Activated B cell treated with CpG ODN at 0.5 μM for 24 hours (primary cell): ENCODE measurements at regions not wholly inside any gene's neighbourhood (a gene's known extent, or its start where the extent isn't known, plus 50 kb on each side); places are given as distances from the start of the nearest gene placed in this dataset.
"Not testable (repeated sequence)": the region's sequence is repeated elsewhere in the genome, so short reads cannot be mapped to it uniquely, and the experiment has no call there.

Source experiments
- ATAC-seq: fragments of 200-7000 bp; cut with Tn5 transposase; one replicate; pipeline ENCODE4 v1.10.0; 2021; ENCODE audit warnings: low read depth, mild to moderate bottlenecking, moderate library complexity
- CTCF ChIA-PET: fragments of 350-600 bp; sonication (Branson Sonifier 250); formaldehyde crosslinking; loops from one replicate; lab custom pipeline; 2021; ENCODE audit warnings: antibody characterized with exemption; lab: Charles Lee
- POLR2A ChIA-PET: fragments of 350-600 bp; sonication (Branson Sonifier 250); formaldehyde crosslinking; loops from one replicate; lab custom pipeline; 2021; ENCODE audit warnings: antibody characterized with exemption; lab: Charles Lee
- DNase-seq: peaks from one replicate; pipeline ENCODE4 v3.0.0; 2022
- H3K27ac Mint-ChIP-seq: one replicate; pipeline ENCODE4 v1.8.0; 2020; ENCODE audit warnings: mixed read lengths
- H3K27me3 Mint-ChIP-seq: one replicate; pipeline ENCODE4 v1.8.0; 2021; ENCODE audit warnings: mixed read lengths
- H3K36me3 Mint-ChIP-seq: one replicate; pipeline ENCODE4 v1.8.0; 2021; ENCODE audit warnings: low read depth, mixed read lengths
- H3K4me1 Mint-ChIP-seq: one replicate; pipeline ENCODE4 v1.8.0; 2021; ENCODE audit warnings: mixed read lengths
- H3K4me3 Mint-ChIP-seq: one replicate; pipeline ENCODE4 v1.8.0; 2020; ENCODE audit warnings: mild to moderate bottlenecking, mixed read lengths
- H3K9me3 Mint-ChIP-seq: one replicate; pipeline ENCODE4 v1.8.0; 2020; ENCODE audit warnings: mixed read lengths
- intact Hi-C: fragments of 100-400 bp; cut with micrococcal nuclease; formaldehyde crosslinking; loops from one replicate; pipeline ENCODE4 v1.15.1; 2024
- TF ChIP-seq, protein P1 (sequence below): fragments of 200-600 bp; IDR thresholded peaks from one replicate; pipeline ENCODE4 v1.8.0; 2022; ENCODE audit warnings: antibody characterized with exemption, mild to moderate bottlenecking

DNA sequence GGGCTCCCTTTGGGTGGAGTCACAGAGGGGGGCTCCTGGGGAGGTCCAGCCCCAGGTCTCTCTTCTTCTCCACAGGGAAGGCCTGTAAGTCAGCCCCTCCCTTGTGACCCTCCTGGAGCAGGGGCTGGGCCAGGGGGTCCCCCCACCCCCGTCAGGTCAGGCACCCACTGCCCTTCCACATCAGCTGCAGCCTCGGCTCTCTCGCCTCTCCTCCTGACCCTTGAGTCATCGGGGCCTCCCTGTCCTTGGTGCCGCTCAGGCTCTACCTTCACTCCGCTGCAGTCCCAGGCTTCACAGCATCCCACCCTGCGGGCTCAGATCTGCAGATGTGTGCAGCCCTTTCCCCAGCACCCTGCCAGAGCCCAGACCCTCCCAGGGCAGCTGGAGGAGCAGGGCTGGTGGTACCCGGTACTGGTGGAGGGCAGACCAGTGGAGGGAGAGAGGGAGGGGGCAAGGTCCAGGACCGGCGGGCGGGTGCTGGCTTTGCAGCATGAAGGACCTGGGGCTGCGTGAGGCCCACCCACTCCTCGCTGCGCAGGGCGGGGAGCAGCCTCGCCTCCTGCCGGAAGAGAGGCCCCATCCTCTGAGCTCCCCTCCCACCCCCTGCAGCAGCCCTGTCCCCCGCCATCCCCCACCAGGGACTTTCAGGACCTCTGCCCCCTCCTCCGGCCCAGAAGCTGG, 117.1 kb downstream of the FAM53A start:
- Mint-ChIP-seq H3K27me3 (peaks cover 12% of the 10 kb centered on the region), H3K36me3 (no peaks in the 10 kb centered on the region), H3K4me1 (peaks cover 2% of the 10 kb centered on the region), H3K27ac (no peak overlapping the region), H3K9me3 (no peaks in the 10 kb centered on the region), H3K4me3 (no peak overlapping the region)
- TF ChIP-seq, protein P1, sequence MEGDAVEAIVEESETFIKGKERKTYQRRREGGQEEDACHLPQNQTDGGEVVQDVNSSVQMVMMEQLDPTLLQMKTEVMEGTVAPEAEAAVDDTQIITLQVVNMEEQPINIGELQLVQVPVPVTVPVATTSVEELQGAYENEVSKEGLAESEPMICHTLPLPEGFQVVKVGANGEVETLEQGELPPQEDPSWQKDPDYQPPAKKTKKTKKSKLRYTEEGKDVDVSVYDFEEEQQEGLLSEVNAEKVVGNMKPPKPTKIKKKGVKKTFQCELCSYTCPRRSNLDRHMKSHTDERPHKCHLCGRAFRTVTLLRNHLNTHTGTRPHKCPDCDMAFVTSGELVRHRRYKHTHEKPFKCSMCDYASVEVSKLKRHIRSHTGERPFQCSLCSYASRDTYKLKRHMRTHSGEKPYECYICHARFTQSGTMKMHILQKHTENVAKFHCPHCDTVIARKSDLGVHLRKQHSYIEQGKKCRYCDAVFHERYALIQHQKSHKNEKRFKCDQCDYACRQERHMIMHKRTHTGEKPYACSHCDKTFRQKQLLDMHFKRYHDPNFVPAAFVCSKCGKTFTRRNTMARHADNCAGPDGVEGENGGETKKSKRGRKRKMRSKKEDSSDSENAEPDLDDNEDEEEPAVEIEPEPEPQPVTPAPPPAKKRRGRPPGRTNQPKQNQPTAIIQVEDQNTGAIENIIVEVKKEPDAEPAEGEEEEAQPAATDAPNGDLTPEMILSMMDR = no peak
- DNase-seq = no peak
- POLR2A ChIA-PET = no interaction called here
- intact Hi-C loops = no loop called here
- CTCF ChIA-PET = no interaction called here
- no peak for ATAC-seq

DNA sequence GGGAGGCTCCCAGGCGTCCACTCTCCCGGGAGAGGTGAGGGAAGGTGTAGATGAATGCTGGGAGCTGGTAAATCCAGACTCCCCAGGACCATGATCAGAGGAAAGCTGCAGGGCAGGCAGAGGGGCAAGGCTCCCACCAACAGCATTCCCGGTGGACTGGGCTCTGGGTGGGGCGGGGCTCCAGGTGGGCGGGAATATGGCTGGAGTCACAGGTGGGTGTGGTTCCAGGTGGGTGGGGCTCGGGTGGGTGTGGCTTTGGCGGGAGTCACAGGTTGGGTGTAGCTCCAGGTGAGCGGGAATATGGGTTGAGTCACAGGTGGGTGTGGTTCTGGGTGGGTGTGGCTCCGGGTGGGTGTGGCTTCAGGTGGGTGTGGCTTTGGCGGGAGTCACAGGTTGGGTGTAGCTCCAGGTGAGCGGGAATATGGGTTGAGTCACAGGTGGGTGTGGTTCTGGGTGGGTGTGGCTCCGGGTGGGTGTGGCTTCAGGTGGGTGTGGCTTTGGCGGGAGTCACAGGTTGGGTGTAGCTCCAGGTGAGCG, 117.7 kb downstream of the FAM53A start:
- DNase-seq, CTCF ChIA-PET, intact Hi-C loops, H3K9me3 Mint-ChIP-seq, H3K27ac Mint-ChIP-seq, H3K4me1 Mint-ChIP-seq, H3K4me3 Mint-ChIP-seq, POLR2A ChIA-PET, H3K36me3 Mint-ChIP-seq: not testable (repeated sequence)
- ATAC-seq = peak; percentile 36
- H3K27me3 Mint-ChIP-seq = peaks cover 12% of the 10 kb centered on the region

DNA sequence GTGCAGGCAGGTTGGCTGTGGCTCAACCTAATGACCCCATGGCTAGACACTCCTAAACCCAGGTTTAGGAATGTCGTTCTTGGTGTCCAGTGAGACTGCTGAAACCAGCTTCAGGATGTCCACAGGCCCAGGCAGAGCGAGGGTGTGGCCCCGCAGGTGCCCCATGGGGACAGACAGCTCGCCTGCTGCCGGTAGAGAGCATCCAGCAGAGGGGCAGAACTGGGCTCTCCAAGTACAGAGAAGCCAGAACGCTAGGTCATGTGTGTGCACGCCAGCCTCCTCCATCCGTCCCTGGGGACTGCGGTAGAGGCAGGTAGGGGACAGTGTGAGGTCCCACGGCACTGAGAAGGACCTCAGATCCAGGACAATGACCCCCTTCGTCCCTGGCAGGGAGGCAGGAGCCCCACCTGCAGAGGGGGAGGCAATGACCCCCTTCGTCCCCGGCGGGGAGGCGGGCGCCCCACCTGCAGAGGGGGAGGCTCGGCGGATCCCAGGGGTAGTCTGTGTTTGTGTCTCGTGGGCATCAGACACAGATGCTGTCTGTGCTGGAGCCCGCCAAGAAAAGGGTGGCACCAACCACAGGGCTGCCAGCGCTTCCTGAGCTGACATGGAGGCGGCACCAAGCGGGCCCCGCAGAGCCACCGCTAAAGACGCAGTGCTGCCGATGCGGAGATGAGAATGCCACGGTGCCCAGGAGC, 118.4 kb downstream of the FAM53A start:
- H3K27ac Mint-ChIP-seq = no peak overlapping the region
- intact Hi-C loops = no loop called here
- H3K9me3 Mint-ChIP-seq = no peaks in the 10 kb centered on the region
- H3K4me3 Mint-ChIP-seq = no peak overlapping the region
- CTCF ChIA-PET = no interaction called here
- H3K36me3 Mint-ChIP-seq = no peaks in the 10 kb centered on the region
- peaks cover 2% of the 10 kb centered on the region for H3K4me1 Mint-ChIP-seq
- TF ChIP-seq, protein P1 = no peak
- H3K27me3 Mint-ChIP-seq = peaks cover 14% of the 10 kb centered on the region
- DNase-seq (no peak), ATAC-seq (no peak)
- POLR2A ChIA-PET = no interaction called here

DNA sequence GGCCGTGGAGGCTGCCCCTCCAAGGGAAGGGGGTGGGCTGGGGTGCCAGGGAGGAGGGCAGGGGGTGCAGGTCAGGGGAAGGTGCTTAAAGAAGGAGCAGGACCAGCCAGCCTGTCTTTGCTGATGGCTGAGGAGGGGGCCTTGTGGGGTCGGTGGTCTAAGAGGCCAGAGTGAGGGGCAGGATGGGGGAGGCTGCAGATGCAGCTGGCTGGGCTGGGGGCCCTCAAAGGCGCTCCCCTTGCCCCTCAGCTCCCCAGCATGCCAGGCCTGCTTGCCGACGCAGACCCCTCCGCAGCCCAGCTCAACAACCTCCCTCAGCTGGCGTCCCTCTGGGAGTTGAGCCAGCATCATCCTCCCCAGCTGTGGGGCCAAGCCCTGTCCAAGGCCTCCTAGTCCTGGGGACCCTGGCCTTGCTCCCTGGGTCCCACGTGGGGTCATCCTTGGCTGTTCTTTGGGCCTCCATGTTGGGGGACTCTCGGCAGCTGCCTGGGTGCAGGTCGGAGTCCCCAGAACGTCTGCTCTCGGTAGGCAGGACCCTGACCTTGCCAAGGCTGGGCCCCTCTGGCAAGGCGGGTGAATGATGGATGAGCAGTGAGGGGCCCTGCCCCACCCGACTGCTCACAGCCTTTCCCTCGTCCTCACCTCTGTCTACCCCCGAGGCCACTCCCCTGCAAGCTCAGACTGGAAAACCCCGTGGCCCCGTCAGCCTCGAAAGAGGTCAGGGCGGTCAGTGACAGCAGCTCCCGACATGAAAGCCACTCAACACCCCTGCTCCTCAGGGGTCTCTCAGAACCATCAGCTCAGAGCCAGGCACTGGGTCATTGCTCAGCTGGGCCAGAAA, 119.4 kb downstream of the FAM53A start:
- H3K36me3 Mint-ChIP-seq = no peaks in the 10 kb centered on the region
- H3K27me3 Mint-ChIP-seq = peaks cover 14% of the 10 kb centered on the region
- ATAC-seq (no peak), DNase-seq (no peak)
- H3K4me1 Mint-ChIP-seq = peaks cover 2% of the 10 kb centered on the region
- TF ChIP-seq, protein P1 = no peak
- no peak overlapping the region for H3K4me3 Mint-ChIP-seq
- H3K27ac Mint-ChIP-seq = no peak overlapping the region
- POLR2A ChIA-PET = no interaction called here
- H3K9me3 Mint-ChIP-seq = no peaks in the 10 kb centered on the region
- CTCF ChIA-PET = no interaction called here
- intact Hi-C loops = no loop called here

DNA sequence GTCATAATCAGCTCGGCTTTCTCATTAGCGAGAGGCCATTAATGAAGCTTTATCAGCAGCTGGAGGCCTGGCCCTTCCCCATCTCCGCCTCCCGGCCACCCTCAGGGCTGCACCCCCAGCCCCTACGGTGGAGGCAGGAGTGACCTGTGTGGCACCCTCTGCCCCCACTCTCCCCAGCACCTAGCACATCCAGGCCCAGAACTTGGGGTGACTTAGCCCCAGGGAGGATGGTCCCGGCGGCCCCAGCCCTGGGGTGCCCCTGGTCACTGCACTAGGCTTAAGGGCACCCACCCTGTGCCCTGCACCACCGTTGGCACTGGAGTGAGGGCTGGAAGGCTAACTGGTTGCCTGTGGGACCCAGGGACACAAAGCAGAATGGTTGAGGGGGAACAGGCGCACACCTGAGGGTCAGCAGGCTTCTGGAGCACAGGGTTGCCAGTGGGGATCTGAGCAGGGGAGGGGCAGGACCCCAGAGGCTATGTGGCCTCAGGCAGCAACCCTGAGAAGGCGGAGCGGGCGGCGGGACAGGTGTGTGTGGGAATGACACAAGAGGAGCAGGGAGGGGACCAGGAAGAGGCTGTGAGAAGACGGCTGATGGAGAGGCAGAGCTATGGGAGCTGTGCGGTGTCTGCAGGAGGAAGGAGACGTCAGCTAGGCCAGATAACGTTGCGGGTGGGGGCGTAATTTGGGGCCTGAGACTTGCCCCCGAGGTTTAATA, 120.2 kb downstream of the FAM53A start:
- ATAC-seq (no peak), DNase-seq (no peak)
- CTCF ChIA-PET = no interaction called here
- Mint-ChIP-seq H3K27ac (no peak overlapping the region), H3K9me3 (no peaks in the 10 kb centered on the region), H3K36me3 (no peaks in the 10 kb centered on the region), H3K4me3 (no peak overlapping the region), H3K27me3 (peaks cover 17% of the 10 kb centered on the region), H3K4me1 (peaks cover 2% of the 10 kb centered on the region)
- TF ChIP-seq, protein P1 = no peak
- intact Hi-C loops = no loop called here
- POLR2A ChIA-PET = no interaction called here
